ENCODE measurements at regions not wholly inside any gene's neighbourhood (a gene's known extent, or its start where the extent isn't known, plus 50 kb on each side); places are given as distances from the start of the nearest gene placed in this dataset.

GRCh38 chr11:79720115-79720514 is 279.3 kb upstream of the TENM4 start:
- no peak for TF ChIP-seq CTCF (IDR thresholded peaks at IDR 0.05)
- no peak for TF ChIP-seq SREBF2 (IDR thresholded peaks at IDR 0.05)
- no peak for TF ChIP-seq RAD21 (conservative IDR thresholded peaks at IDR 0.05 in 1 of 2, IDR thresholded peaks at IDR 0.05 in 1 of 2)
- no peak for TF ChIP-seq CHD4 (IDR thresholded peaks at IDR 0.05; ENCODE audit: borderline replicate concordance)
- TF ChIP-seq NR3C1 (IDR thresholded peaks at IDR 0.05) = no peak
- TF ChIP-seq SMC3 (IDR thresholded peaks at IDR 0.05) = no peak
- TF ChIP-seq EP300 (IDR thresholded peaks at IDR 0.05) = no peak
- TF ChIP-seq MYC (IDR thresholded peaks at IDR 0.05; ENCODE audit: borderline replicate concordance, low read length) = no peak
- TF ChIP-seq FOSL2 (IDR thresholded peaks at IDR 0.05) = no peak
- no peak for TF ChIP-seq FOSL2 (CRISPR knock-in tag; IDR thresholded peaks at IDR 0.05)
- TF ChIP-seq BHLHE40 (IDR thresholded peaks at IDR 0.05; ENCODE audit: low read depth, low read length) = no peak
